ENCODE measurements at regions not wholly inside any gene's neighbourhood (a gene's known extent, or its start where the extent isn't known, plus 50 kb on each side); places are given as distances from the start of the nearest gene placed in this dataset.

GRCh38 chr2:199596549-199596948 is 138.8 kb upstream of the SATB2 start:
- TF ChIP-seq, protein P1, sequence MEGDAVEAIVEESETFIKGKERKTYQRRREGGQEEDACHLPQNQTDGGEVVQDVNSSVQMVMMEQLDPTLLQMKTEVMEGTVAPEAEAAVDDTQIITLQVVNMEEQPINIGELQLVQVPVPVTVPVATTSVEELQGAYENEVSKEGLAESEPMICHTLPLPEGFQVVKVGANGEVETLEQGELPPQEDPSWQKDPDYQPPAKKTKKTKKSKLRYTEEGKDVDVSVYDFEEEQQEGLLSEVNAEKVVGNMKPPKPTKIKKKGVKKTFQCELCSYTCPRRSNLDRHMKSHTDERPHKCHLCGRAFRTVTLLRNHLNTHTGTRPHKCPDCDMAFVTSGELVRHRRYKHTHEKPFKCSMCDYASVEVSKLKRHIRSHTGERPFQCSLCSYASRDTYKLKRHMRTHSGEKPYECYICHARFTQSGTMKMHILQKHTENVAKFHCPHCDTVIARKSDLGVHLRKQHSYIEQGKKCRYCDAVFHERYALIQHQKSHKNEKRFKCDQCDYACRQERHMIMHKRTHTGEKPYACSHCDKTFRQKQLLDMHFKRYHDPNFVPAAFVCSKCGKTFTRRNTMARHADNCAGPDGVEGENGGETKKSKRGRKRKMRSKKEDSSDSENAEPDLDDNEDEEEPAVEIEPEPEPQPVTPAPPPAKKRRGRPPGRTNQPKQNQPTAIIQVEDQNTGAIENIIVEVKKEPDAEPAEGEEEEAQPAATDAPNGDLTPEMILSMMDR (IDR thresholded peaks at IDR 0.05; ENCODE audit: control insufficient read depth, insufficient read depth, low read depth, low read length, missing control alignments): peak; percentile 57
- DNase-seq (ENCODE audit: low read depth): no peak
- no peak overlapping the region for H3K4me3 ChIP-seq (ENCODE audit: control insufficient read depth, low read depth, low read length)

GRCh38 chr2:199594443-199594842 is 136.7 kb upstream of the SATB2 start:
- DNase-seq (ENCODE audit: low read depth): no peak
- no peak overlapping the region for H3K4me3 ChIP-seq (ENCODE audit: control insufficient read depth, low read depth, low read length)
- TF ChIP-seq, protein P1 (IDR thresholded peaks at IDR 0.05; ENCODE audit: control insufficient read depth, insufficient read depth, low read depth, low read length, missing control alignments): no peak

DNA sequence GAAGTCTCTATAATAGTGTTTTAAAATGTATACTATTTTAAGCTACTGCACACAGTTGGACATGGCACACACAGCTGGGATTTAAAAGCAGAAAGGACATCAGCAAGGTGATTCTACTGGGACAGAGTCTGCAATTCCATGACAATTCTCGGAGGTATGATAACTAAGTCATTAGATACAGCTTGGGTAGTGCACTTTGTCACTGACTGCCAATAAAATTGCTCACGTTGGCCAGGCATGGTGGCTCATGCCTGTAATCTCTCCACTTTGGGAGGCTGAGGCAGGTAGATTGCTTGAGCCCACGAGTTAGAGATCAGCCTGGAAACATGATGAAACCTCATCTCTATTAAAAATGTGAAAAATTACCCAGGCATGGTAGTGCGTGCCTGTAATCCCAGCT is 134.1 kb upstream of the SATB2 start:
- TF ChIP-seq, protein P1 (IDR thresholded peaks at IDR 0.05; ENCODE audit: control insufficient read depth, insufficient read depth, low read depth, low read length, missing control alignments): no peak
- no peak overlapping the region for H3K4me3 ChIP-seq (ENCODE audit: control insufficient read depth, low read depth, low read length)
- DNase-seq (ENCODE audit: low read depth): no peak

DNA sequence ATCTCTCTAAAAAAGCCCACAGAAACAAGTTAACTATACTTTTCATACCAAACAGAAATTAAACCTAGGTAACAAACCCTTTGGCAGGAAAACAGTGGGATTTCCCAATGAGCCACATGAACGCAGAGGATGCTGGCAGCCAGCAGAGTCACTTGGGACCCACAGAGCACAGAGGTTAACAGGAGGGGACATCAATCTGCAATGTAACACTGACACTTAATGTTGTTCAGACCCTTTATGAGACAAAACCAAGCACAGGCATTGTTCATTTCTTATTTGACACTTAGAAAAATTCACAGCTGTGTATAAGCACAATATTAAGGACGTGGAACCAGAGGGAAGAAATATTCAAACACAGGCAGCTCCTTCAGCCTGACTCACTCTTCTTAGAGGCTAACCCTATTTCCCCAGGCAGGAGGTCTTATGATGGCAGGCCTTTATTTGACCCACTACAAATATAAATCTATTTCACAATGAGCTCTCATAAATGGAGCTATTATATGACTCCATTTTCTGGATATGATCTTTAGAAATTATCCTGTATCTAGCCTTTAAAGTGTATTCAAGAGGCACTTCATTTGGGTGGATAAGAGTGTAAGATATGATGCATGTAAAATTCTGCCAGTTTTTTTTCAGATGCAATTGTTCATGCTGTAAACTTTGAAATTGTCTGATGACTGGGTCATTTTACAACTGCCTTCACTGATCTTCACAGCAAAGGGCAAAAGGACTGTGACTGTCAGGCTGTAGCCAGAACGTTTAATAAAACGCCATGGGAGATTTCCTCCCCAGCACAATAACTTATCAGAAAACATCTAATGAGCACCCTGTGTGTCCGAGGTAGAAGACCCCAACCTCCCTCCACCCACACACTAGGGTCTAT is 132.8 kb upstream of the SATB2 start:
- TF ChIP-seq, protein P1 (IDR thresholded peaks at IDR 0.05; ENCODE audit: control insufficient read depth, insufficient read depth, low read depth, low read length, missing control alignments): no peak
- no peak for DNase-seq (ENCODE audit: low read depth)
- no peak overlapping the region for H3K4me3 ChIP-seq (ENCODE audit: control insufficient read depth, low read depth, low read length)

DNA sequence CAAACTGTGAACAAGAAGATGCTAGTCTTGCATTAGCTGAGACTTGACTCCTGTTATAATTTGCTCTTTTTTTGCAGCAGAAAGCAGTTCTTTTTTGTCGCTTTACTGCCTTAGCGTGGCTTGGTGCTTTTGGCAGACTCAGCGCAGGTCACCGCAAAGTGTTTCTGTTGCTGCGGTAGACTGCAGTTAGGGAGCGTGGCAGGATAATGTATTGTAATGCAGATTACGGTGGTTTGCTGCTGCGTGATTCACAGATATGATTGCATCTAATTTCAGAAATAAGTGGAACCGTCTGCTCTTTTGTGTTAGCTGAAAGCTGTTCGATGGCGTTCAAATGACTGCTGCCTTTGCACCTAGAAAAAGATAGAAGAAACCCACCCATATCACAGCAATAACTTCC is 131.6 kb upstream of the SATB2 start:
- H3K4me3 ChIP-seq (ENCODE audit: control insufficient read depth, low read depth, low read length): no peak overlapping the region
- DNase-seq (ENCODE audit: low read depth): no peak
- TF ChIP-seq, protein P1 (IDR thresholded peaks at IDR 0.05; ENCODE audit: control insufficient read depth, insufficient read depth, low read depth, low read length, missing control alignments): no peak

GRCh38 chr2:199588054-199588453 is 130.3 kb upstream of the SATB2 start:
- TF ChIP-seq, protein P1 (IDR thresholded peaks at IDR 0.05; ENCODE audit: control insufficient read depth, insufficient read depth, low read depth, low read length, missing control alignments): no peak
- DNase-seq (ENCODE audit: low read depth): no peak
- H3K4me3 ChIP-seq (ENCODE audit: control insufficient read depth, low read depth, low read length): no peak overlapping the region
